Body of pancreas (tissue), 4 donors: ENCODE measurements at regions not wholly inside any gene's neighbourhood (a gene's known extent, or its start where the extent isn't known, plus 50 kb on each side); places are given as distances from the start of the nearest gene placed in this dataset.

ENCODE experiments used
- CTCF ChIP-seq, 7 experiments: fragments of 450-650 bp in 4 of 7; fragments of 200-600 bp in 3 of 7; sonication (generic) in 3 of 7; IDR thresholded peaks; one replicate each; pipeline ENCODE4 v1.5.1; 2016 to 2019; ENCODE audit warnings: antibody characterized with exemption in 7 of 7
- POLR2A ChIP-seq, 3 donors: fragments of 450-650 bp; IDR thresholded peaks; one replicate each; pipeline ENCODE4 v1.6.1; 2016; ENCODE audit warnings: antibody characterized with exemption in 3 of 3, mild to moderate bottlenecking in 2 of 3

GRCh38 chr13:84661718-84662117, 779.4 kb upstream of the SLITRK1 start:
- TF ChIP-seq CTCF (IDR thresholded peaks at IDR 0.05): no peak
- no peak for TF ChIP-seq POLR2A (IDR thresholded peaks at IDR 0.05)
